ENCODE measurements at regions not wholly inside any gene's neighbourhood (a gene's known extent, or its start where the extent isn't known, plus 50 kb on each side); places are given as distances from the start of the nearest gene placed in this dataset.

DNA sequence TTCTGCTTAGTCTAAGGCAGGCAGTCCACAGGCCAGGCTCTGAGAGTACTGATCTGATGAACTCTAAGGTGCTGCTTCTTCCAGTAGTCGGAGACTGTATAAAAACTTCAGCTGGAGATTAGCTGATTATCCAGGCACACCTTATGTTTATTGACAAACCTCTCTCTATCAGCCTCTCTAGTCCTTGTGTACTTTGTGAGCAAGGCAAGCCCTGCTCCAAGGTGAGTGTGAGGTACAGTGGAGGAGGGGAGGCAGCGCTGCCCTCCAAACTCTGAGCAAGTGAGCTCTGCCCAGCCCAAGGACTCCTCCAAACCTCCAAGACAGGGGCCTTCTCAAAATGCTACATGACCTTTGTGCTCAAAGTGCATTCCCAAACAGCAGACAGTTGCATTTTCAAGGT, 95.9 kb upstream of the CDKN3 start:
- Histone ChIP-seq H3K27ac (no peak overlapping the region), H3K4me3 (no peak overlapping the region), H3K9me3 (no peaks in the 10 kb centered on the region), H3K36me3 (no peaks in the 10 kb centered on the region), H3K4me1 (replicated peaks) (no peaks in the 10 kb centered on the region), H3K27me3 (replicated peaks; ENCODE audit: insufficient read depth) (no peaks in the 10 kb centered on the region)
- DNase-seq (ENCODE audit: low spot score), result no peak
- 74% methylated on average over 2 of the region's 2 CpGs for WGBS
- intact Hi-C loops (cut with DNase I), result no loop called here
- TF ChIP-seq, protein P1, sequence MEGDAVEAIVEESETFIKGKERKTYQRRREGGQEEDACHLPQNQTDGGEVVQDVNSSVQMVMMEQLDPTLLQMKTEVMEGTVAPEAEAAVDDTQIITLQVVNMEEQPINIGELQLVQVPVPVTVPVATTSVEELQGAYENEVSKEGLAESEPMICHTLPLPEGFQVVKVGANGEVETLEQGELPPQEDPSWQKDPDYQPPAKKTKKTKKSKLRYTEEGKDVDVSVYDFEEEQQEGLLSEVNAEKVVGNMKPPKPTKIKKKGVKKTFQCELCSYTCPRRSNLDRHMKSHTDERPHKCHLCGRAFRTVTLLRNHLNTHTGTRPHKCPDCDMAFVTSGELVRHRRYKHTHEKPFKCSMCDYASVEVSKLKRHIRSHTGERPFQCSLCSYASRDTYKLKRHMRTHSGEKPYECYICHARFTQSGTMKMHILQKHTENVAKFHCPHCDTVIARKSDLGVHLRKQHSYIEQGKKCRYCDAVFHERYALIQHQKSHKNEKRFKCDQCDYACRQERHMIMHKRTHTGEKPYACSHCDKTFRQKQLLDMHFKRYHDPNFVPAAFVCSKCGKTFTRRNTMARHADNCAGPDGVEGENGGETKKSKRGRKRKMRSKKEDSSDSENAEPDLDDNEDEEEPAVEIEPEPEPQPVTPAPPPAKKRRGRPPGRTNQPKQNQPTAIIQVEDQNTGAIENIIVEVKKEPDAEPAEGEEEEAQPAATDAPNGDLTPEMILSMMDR (IDR thresholded peaks at IDR 0.05), result no peak
- no peak for TF ChIP-seq POLR2A (IDR thresholded peaks at IDR 0.05)
- TF ChIP-seq POLR2AphosphoS5 (IDR thresholded peaks at IDR 0.05), result no peak

- intact Hi-C loops (cut with DNase I), result no loop called here
- 88% methylated on average over 7 of the region's 7 CpGs for WGBS
- TF ChIP-seq POLR2AphosphoS5 (IDR thresholded peaks at IDR 0.05) (no peak), POLR2A (IDR thresholded peaks at IDR 0.05) (no peak)
- TF ChIP-seq, protein P1 (IDR thresholded peaks at IDR 0.05), result no peak
Measured at GRCh38 chr14:54301359-54301758, 95.4 kb upstream of the CDKN3 start.

DNA sequence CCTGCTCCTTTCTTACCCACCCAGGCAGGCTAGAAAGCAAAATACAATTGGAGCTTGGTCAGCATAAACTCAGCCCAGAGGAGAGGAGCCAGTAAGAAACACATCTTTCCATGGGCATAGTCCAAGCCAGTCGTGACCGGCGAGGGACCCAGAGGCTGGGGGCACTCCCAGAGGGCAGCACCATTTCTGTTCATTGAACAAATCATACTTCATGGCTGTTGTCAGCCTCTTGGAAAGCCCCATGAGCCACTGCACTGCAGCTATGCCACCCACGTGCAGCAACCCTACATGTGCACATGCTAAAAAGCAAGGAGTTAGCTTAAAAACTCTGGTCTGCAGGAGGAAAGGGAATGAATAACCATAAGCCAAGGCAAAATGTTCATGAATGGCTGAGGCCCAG, 90.0 kb upstream of the CDKN3 start:
- TF ChIP-seq POLR2AphosphoS5 (IDR thresholded peaks at IDR 0.05), result no peak
- TF ChIP-seq POLR2A (IDR thresholded peaks at IDR 0.05), result no peak
- 76% methylated on average over 4 of the region's 4 CpGs for WGBS
- H3K36me3 ChIP-seq, result no peaks in the 10 kb centered on the region
- no peaks in the 10 kb centered on the region for H3K4me1 ChIP-seq (replicated peaks)
- DNase-seq (ENCODE audit: low spot score), result no peak
- H3K4me3 ChIP-seq, result no peak overlapping the region
- no peaks in the 10 kb centered on the region for H3K9me3 ChIP-seq
- no peak overlapping the region for H3K27ac ChIP-seq
- H3K27me3 ChIP-seq (replicated peaks; ENCODE audit: insufficient read depth), result no peaks in the 10 kb centered on the region
- intact Hi-C loops (cut with DNase I), result no loop called here

More at GRCh38 chr14:54301359-54301758, 95.4 kb upstream of the CDKN3 start:
- DNase-seq (ENCODE audit: low spot score), result no peak
- H3K9me3 ChIP-seq, result no peaks in the 10 kb centered on the region
- H3K4me3 ChIP-seq, result no peak overlapping the region
- no peaks in the 10 kb centered on the region for H3K4me1 ChIP-seq (replicated peaks)
- H3K27ac ChIP-seq, result no peak overlapping the region
- H3K36me3 ChIP-seq, result no peaks in the 10 kb centered on the region
- H3K27me3 ChIP-seq (replicated peaks; ENCODE audit: insufficient read depth), result no peaks in the 10 kb centered on the region

DNA sequence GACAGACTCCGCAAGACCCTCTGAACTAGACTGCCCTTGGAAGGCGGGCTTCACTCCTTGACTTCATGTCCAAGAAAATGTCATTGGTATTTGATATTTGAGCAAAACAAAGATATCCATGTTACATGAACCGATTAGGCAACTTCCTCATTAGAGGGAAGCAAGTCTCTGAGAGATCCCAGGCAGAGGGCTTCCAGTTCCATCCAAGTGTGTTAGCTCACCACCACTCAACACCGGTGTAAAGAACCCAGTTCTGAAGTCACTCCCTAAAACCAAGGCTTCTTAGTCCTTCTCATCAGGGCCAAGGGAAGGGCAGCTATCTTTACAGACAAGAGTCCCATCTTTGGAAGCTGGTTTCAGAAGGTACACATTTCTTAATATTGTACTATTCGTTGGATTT, 87.2 kb upstream of the CDKN3 start:
- Histone ChIP-seq H3K4me1 (replicated peaks) (no peaks in the 10 kb centered on the region), H3K4me3 (no peak overlapping the region), H3K27me3 (replicated peaks; ENCODE audit: insufficient read depth) (no peaks in the 10 kb centered on the region), H3K27ac (no peak overlapping the region), H3K36me3 (no peaks in the 10 kb centered on the region), H3K9me3 (no peaks in the 10 kb centered on the region)
- WGBS, result 78% methylated on average over 5 of the region's 5 CpGs
- intact Hi-C loops (cut with DNase I), result no loop called here
- TF ChIP-seq, protein P1 (IDR thresholded peaks at IDR 0.05), result no peak
- TF ChIP-seq POLR2A (IDR thresholded peaks at IDR 0.05) (no peak), POLR2AphosphoS5 (IDR thresholded peaks at IDR 0.05) (no peak)
- DNase-seq (ENCODE audit: low spot score), result no peak

GRCh38 chr14:54310151-54310850, 86.5 kb upstream of the CDKN3 start:
- intact Hi-C loops (cut with DNase I), result no loop called here
- Histone ChIP-seq H3K4me1 (replicated peaks) (no peaks in the 10 kb centered on the region), H3K36me3 (no peaks in the 10 kb centered on the region), H3K27me3 (replicated peaks; ENCODE audit: insufficient read depth) (no peaks in the 10 kb centered on the region), H3K4me3 (no peak overlapping the region), H3K9me3 (no peaks in the 10 kb centered on the region), H3K27ac (no peak overlapping the region)
- no peak for DNase-seq (ENCODE audit: low spot score)
- WGBS, result 57% methylated on average over 10 of the region's 10 CpGs
- TF ChIP-seq, protein P1 (IDR thresholded peaks at IDR 0.05), result no peak
- TF ChIP-seq POLR2A (IDR thresholded peaks at IDR 0.05), result no peak
